ENCODE measurements at regions not wholly inside any gene's neighbourhood (a gene's known extent, or its start where the extent isn't known, plus 50 kb on each side); places are given as distances from the start of the nearest gene placed in this dataset.

GRCh38 chr5:57772512-57772911 is 289.9 kb upstream of the ACTBL2 start:
- TF ChIP-seq CTCF (IDR thresholded peaks at IDR 0.05; ENCODE audit: borderline replicate concordance, extremely low read depth, low read length, poor library complexity, severe bottlenecking) (no peak), EZH2 (IDR thresholded peaks at IDR 0.05; ENCODE audit: borderline replicate concordance, low read depth, low read length, severe bottlenecking) (no peak)
